ENCODE measurements at regions not wholly inside any gene's neighbourhood (a gene's known extent, or its start where the extent isn't known, plus 50 kb on each side); places are given as distances from the start of the nearest gene placed in this dataset.

DNA sequence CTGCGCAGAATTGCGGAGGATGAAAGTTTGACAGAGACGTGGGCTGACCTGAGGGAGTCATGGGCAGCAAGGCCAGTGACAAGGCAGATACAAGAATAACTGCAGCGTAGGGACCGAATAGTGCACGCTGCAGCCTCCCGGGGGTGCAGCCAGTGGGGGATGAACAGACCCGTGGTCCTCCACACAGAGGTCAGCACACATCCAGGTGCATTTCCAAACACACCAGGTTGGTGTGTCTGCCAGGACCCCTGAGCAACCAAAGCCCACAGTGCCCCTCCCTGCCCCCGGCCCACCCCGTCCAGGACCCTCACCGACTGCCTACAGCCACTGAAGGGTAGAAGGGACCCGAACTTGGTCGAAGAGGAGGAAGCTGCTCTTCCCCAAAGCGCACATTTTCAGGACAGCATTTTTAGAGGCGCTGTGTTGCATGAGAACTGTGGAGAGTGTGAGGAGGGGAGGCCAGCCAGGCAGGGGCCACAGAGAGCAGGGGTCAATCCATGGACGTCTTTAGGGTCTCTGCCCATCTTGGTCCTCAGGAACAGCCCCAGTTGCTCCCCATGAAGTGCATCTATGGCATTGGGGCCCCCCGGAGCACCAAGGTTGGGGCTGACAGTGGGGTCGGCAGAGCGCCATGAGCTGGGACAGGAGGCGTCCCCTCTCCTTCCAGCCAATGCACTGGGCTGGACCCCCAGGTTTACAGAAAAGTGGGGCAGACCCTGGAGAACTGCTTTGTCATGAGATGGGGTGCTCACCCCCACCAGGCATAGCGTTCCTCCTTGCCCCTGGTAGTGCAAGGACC is 157.8 kb upstream of the AFDN start:
- Mint-ChIP-seq H3K4me3 (no peak overlapping the region), H3K4me1 (peaks cover 10% of the 10 kb centered on the region), H3K9me3 (peaks cover 16% of the 10 kb centered on the region), H3K27me3 (ENCODE audit: insufficient read depth, low read depth, poor library complexity) (peaks cover 8% of the 10 kb centered on the region), H3K27ac (no peak overlapping the region), H3K36me3 (ENCODE audit: low read depth) (peaks cover 15% of the 10 kb centered on the region)
- Histone ChIP-seq H3K36me3 (ENCODE audit: insufficient read depth) (no peaks in the 10 kb centered on the region), H3K4me1 (ENCODE audit: insufficient read depth) (no peaks in the 10 kb centered on the region), H3K79me2 (replicated peaks; ENCODE audit: insufficient read depth) (no peaks in the 10 kb centered on the region), H2AFZ (no peak overlapping the region), H3K27ac (ENCODE audit: low read depth) (no peak overlapping the region), H3K9me2 (ENCODE audit: insufficient read depth) (0 out of 2 replicates have a peak, but pooled peaks cover 6% of the 10 kb centered on the region), H4K20me1 (replicated peaks; ENCODE audit: insufficient read depth) (no peaks in the 10 kb centered on the region), H3F3A (replicated peaks; ENCODE audit: low read depth) (no peaks in the 10 kb centered on the region), H3K27me3 (ENCODE audit: insufficient read depth) (no peaks in the 10 kb centered on the region), H3K4me3 (no peak overlapping the region), H3K4me2 (no peak overlapping the region)
- DNase-seq (ENCODE audit: low spot score): no peak
- TF ChIP-seq, protein P1, sequence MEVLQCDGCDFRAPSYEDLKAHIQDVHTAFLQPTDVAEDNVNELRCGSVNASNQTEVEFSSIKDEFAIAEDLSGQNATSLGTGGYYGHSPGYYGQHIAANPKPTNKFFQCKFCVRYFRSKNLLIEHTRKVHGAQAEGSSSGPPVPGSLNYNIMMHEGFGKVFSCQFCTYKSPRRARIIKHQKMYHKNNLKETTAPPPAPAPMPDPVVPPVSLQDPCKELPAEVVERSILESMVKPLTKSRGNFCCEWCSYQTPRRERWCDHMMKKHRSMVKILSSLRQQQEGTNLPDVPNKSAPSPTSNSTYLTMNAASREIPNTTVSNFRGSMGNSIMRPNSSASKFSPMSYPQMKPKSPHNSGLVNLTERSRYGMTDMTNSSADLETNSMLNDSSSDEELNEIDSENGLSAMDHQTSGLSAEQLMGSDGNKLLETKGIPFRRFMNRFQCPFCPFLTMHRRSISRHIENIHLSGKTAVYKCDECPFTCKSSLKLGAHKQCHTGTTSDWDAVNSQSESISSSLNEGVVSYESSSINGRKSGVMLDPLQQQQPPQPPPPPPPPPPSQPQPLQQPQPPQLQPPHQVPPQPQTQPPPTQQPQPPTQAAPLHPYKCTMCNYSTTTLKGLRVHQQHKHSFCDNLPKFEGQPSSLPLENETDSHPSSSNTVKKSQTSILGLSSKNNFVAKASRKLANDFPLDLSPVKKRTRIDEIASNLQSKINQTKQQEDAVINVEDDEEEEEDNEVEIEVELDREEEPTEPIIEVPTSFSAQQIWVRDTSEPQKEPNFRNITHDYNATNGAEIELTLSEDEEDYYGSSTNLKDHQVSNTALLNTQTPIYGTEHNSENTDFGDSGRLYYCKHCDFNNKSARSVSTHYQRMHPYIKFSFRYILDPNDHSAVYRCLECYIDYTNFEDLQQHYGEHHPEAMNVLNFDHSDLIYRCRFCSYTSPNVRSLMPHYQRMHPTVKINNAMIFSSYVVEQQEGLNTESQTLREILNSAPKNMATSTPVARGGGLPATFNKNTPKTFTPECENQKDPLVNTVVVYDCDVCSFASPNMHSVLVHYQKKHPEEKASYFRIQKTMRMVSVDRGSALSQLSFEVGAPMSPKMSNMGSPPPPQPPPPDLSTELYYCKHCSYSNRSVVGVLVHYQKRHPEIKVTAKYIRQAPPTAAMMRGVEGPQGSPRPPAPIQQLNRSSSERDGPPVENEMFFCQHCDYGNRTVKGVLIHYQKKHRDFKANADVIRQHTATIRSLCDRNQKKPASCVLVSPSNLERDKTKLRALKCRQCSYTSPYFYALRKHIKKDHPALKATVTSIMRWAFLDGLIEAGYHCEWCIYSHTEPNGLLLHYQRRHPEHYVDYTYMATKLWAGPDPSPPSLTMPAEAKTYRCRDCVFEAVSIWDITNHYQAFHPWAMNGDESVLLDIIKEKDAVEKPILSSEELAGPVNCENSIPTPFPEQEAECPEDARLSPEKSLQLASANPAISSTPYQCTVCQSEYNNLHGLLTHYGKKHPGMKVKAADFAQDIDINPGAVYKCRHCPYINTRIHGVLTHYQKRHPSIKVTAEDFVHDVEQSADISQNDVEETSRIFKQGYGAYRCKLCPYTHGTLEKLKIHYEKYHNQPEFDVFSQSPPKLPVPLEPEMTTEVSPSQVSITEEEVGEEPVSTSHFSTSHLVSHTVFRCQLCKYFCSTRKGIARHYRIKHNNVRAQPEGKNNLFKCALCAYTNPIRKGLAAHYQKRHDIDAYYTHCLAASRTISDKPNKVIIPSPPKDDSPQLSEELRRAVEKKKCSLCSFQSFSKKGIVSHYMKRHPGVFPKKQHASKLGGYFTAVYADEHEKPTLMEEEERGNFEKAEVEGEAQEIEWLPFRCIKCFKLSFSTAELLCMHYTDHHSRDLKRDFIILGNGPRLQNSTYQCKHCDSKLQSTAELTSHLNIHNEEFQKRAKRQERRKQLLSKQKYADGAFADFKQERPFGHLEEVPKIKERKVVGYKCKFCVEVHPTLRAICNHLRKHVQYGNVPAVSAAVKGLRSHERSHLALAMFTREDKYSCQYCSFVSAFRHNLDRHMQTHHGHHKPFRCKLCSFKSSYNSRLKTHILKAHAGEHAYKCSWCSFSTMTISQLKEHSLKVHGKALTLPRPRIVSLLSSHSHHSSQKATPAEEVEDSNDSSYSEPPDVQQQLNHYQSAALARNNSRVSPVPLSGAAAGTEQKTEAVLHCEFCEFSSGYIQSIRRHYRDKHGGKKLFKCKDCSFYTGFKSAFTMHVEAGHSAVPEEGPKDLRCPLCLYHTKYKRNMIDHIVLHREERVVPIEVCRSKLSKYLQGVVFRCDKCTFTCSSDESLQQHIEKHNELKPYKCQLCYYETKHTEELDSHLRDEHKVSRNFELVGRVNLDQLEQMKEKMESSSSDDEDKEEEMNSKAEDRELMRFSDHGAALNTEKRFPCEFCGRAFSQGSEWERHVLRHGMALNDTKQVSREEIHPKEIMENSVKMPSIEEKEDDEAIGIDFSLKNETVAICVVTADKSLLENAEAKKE (CRISPR knock-in tag; IDR thresholded peaks at IDR 0.05): no peak
- TF ChIP-seq JUNB (IDR thresholded peaks at IDR 0.05; ENCODE audit: unreplicated experiment) (no peak), EZH2phosphoT487 (IDR thresholded peaks at IDR 0.05; ENCODE audit: unreplicated experiment) (no peak), CREB1 (CRISPR knock-in tag; IDR thresholded peaks at IDR 0.05; ENCODE audit: low read depth) (no peak), EZH2 (IDR thresholded peaks at IDR 0.05; ENCODE audit: low read depth, unreplicated experiment) (no peak), POLR2AphosphoS5 (IDR thresholded peaks at IDR 0.05; ENCODE audit: low read depth) (no peak), ETS1 (IDR thresholded peaks at IDR 0.05) (no peak), REST (IDR thresholded peaks at IDR 0.05; ENCODE audit: unreplicated experiment) (no peak), STAT1 (IDR thresholded peaks at IDR 0.05; ENCODE audit: unreplicated experiment) (no peak), ZNF331 (CRISPR knock-in tag; IDR thresholded peaks at IDR 0.05; ENCODE audit: low read depth) (no peak)
- TF ChIP-seq, protein P2, sequence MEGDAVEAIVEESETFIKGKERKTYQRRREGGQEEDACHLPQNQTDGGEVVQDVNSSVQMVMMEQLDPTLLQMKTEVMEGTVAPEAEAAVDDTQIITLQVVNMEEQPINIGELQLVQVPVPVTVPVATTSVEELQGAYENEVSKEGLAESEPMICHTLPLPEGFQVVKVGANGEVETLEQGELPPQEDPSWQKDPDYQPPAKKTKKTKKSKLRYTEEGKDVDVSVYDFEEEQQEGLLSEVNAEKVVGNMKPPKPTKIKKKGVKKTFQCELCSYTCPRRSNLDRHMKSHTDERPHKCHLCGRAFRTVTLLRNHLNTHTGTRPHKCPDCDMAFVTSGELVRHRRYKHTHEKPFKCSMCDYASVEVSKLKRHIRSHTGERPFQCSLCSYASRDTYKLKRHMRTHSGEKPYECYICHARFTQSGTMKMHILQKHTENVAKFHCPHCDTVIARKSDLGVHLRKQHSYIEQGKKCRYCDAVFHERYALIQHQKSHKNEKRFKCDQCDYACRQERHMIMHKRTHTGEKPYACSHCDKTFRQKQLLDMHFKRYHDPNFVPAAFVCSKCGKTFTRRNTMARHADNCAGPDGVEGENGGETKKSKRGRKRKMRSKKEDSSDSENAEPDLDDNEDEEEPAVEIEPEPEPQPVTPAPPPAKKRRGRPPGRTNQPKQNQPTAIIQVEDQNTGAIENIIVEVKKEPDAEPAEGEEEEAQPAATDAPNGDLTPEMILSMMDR (conservative IDR thresholded peaks at IDR 0.05; ENCODE audit: low read depth in 2 of 2): no peak
- no peak for ATAC-seq
